ENCODE measurements at regions not wholly inside any gene's neighbourhood (a gene's known extent, or its start where the extent isn't known, plus 50 kb on each side); places are given as distances from the start of the nearest gene placed in this dataset.
"Not testable (repeated sequence)": the region's sequence is repeated elsewhere in the genome, so short reads cannot be mapped to it uniquely, and the experiment has no call there.

DNA sequence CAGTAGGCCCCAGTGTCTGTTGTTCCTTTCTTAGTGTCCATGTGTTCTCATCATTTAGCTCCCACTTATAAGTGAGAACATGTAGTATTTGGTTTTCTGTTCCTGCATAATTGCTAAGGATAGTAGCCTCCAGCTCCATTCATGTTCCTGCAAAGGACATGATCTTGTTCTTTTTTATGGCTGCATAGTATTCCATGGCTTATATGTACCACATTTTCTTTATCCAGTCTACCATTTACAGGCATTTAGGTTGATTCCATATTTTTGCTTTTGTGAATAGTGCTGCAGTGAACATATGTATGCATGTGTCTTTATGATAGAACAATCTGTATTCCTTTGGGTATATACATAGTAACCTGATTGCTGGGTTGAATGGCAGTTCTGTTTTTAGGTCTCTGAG is 134.4 kb upstream of the MON1B start:
- ATAC-seq (replicated peaks in 6 of 8); in situ Hi-C loops (cut with MboI; ENCODE audit: low pct_unique_long_range_greater_than_20kb in 2 of 9, low sequenced_read_pairs in 9 of 9, unreplicated experiment in 9 of 9); H3K4me1 ChIP-seq (replicated peaks in 1 of 2); H3K4me3 ChIP-seq; H3K27ac ChIP-seq: not testable (repeated sequence)

DNA sequence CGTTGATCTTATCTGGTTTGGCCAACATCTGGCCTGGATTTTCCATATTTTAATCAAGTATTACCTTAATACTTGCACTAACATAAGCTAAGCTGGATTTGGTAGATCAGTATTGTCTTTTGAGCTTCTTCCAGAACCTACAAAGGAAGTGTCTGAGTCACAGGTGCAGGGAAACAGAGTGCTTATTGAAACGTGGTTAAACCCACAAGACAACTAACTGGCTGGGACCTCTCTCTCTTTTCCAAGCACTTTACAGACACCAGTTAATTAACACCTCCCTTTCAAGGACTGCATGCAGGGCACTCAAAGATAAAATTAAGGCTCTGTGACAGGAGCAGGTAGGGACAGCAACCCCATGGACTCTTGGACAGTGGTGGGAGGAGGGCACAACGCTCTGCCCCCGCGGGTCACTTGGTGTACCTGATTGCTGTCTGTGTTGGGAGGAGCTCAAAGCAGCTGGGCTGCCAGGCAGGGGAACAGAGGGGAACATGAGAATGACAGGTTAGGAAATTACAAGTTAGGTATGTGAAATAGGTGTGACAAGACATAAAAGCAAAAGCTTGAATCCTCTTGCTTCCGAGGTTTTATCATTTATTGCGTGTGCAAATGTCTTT is 133.7 kb upstream of the MON1B start:
- in situ Hi-C loops (cut with MboI; ENCODE audit: low pct_unique_long_range_greater_than_20kb in 2 of 9, low sequenced_read_pairs in 9 of 9, unreplicated experiment in 9 of 9), result no loop called here
- WGBS, 10 experiments, result 0 to 100% (median 82%) methylated on average over 1 to 6 of the region's 7 CpGs; no CpG with 5 or more reads in 2 of the 10 experiments

DNA sequence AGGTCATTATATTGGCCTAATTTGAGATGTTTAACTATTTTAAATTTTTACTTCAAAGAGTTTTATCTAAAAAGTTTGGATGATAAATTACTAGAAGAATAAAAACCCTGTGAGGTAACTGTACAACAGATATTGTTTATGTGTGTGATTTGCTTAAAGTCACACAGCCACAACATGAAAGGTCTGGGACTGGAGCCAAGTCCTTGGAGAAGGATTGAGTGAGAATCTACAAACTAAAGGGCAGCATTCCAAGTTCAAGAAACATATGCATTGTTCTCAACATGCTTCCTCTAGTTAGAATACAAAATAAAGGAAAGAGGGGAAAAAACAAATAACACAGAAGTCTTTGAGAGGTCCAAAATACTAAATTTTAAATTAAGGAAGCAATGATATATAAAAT is 131.5 kb upstream of the MON1B start:
- in situ Hi-C loops (cut with MboI; ENCODE audit: low pct_unique_long_range_greater_than_20kb in 2 of 9, low sequenced_read_pairs in 9 of 9, unreplicated experiment in 9 of 9), result no loop called here
- peak in 1 of 8 experiments; percentile 24 for ATAC-seq (replicated peaks in 6 of 8)
- H3K4me1 ChIP-seq (replicated peaks in 1 of 2), result peaks cover 18 to 25% of the 10 kb centered on the region in 2 donors
- no peak overlapping the region for H3K27ac ChIP-seq
- H3K4me3 ChIP-seq, result no peak overlapping the region

More for the DNA sequence above, 133.7 kb upstream of the MON1B start:
- no peak for ATAC-seq (replicated peaks in 6 of 8)
- no peak overlapping the region for H3K27ac ChIP-seq
- peaks cover 2 to 5% of the 10 kb centered on the region in 2 donors for H3K4me1 ChIP-seq (replicated peaks in 1 of 2)
- H3K4me3 ChIP-seq, result no peak overlapping the region

DNA sequence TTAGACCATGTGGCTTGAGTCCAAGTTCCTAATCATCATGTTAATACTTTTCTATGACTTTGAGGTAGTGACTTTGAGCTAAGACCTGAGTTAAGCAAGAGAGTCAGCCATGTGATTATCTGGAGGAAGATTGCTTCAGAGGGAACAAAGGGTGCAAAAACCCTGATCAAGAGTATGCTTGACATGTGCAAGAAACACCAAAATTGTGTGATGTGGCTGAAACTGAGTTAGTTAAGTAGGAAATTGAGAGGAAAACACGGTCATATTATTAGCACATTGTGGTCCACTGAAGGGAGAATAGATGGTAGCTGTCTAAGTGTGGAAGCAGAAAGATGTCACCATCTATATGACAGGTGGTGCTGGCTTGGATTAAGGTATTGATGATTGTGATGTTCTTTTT is 130.4 kb upstream of the MON1B start:
- H3K4me3 ChIP-seq, result no peak overlapping the region
- H3K27ac ChIP-seq, result no peak overlapping the region
- in situ Hi-C loops (cut with MboI; ENCODE audit: low pct_unique_long_range_greater_than_20kb in 2 of 9, low sequenced_read_pairs in 9 of 9, unreplicated experiment in 9 of 9), result no loop called here
- H3K4me1 ChIP-seq (replicated peaks in 1 of 2), result peaks cover 19 to 25% of the 10 kb centered on the region in 2 donors
- 0 to 100% (median 85%) methylated on average over 1 of the region's 1 CpG; no CpG with 5 or more reads in 4 of the 10 experiments for WGBS, 10 experiments
- no peak for ATAC-seq (replicated peaks in 6 of 8)

DNA sequence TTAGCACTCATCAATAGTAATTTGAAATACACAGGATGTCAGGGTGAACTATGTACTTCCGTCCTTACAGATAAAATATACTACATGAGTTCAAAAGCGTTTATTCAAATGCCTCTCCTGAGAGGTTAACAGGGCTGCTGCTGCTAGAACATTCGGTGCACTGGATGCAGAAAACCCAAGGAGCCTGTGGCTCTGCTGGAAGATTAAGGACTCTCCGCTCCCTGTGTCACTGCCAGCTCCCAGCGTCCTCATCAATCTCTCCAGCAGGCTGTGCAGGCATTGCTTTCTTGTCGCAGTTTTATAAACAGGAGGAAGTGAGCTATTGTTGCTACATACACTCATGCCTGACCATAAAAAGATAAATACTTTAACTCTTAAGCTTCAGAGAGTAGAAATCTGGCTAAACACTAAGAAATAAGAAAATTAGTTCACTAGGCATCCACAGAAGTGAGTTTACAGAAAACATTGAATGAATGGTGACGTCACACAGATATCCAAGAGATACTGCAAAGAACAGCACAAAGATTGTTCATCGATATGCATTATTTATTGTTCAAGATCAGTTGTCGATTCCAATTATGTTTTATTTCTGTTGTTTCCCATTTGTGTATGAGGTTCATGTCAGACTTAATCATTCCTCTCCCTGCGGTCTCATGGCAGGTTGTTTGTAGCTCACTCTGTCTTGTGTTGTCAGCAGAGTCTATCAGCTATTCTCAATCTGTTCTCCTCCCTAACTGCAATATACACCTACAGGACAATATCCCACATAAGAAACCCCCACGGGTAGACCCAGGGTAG is 127.9 kb upstream of the MON1B start:
- in situ Hi-C loops (cut with MboI; ENCODE audit: low pct_unique_long_range_greater_than_20kb in 2 of 9, low sequenced_read_pairs in 9 of 9, unreplicated experiment in 9 of 9), result no loop called here
- ATAC-seq (replicated peaks in 6 of 8), result peak in 5 of 8 experiments; percentile 92 to 96 (median 95)
- peaks cover 19 to 25% of the 10 kb centered on the region in 2 donors for H3K4me1 ChIP-seq (replicated peaks in 1 of 2)
- H3K27ac ChIP-seq, result peak overlapping the region; percentile 30 to 38
- 4 to 83% (median 42%) methylated on average over 1 to 9 of the region's 11 CpGs for WGBS, 10 experiments
- H3K4me3 ChIP-seq, result no peak overlapping the region

DNA sequence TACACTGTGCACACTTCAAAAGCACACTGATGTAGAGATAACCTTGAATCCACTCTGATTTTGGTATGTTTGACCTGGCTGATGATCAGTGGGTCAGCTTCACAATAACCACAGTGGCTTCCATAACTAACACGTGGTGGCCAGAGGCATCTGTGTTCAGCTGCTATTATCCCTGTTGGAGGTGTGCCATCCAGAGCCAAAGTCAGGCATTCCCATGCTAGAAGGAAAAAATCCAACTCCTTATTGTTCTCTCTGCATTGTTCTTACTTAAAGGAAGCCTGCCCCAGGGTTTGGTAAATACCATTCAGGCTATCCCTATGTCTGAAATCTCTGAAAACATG is 127.3 kb upstream of the MON1B start:
- no peak overlapping the region for H3K4me3 ChIP-seq
- peaks cover 19 to 25% of the 10 kb centered on the region in 2 donors for H3K4me1 ChIP-seq (replicated peaks in 1 of 2)
- 0 to 43% methylated on average over 1 of the region's 1 CpG; no CpG with 5 or more reads in 8 of the 10 experiments for WGBS, 10 experiments
- peak overlapping the region; percentile 1 to 30 for H3K27ac ChIP-seq
- in situ Hi-C loops (cut with MboI; ENCODE audit: low pct_unique_long_range_greater_than_20kb in 2 of 9, low sequenced_read_pairs in 9 of 9, unreplicated experiment in 9 of 9), result no loop called here
- peak in 4 of 8 experiments; percentile 10 to 42 (median 20) for ATAC-seq (replicated peaks in 6 of 8)

DNA sequence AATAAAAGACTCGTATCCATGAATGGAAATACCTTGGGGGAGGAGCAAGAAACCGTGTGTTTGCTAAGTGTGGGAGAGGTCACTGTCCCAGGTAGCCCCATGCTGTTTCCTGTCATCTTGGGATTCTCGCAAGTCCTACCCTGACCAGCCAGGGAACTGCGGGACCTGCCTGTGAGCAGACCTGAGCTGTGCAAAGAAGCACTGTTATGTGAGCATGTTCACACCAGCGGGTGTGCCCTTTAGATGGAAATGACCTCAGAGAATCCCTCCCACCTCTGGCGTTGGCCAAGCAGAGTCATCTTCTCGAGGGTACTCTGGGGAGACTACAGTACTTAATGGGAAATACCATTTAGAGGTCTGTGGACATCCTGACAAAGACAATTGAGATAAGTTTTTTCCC is 127.0 kb upstream of the MON1B start:
- peaks cover 19 to 25% of the 10 kb centered on the region in 2 donors for H3K4me1 ChIP-seq (replicated peaks in 1 of 2)
- H3K27ac ChIP-seq, result peak overlapping the region; percentile 1 to 30
- no peak overlapping the region for H3K4me3 ChIP-seq
- in situ Hi-C loops (cut with MboI; ENCODE audit: low pct_unique_long_range_greater_than_20kb in 2 of 9, low sequenced_read_pairs in 9 of 9, unreplicated experiment in 9 of 9), result no loop called here
- no peak for ATAC-seq (replicated peaks in 6 of 8)
- 5 to 88% (median 61%) methylated on average over 1 to 5 of the region's 7 CpGs; no CpG with 5 or more reads in 3 of the 10 experiments for WGBS, 10 experiments

DNA sequence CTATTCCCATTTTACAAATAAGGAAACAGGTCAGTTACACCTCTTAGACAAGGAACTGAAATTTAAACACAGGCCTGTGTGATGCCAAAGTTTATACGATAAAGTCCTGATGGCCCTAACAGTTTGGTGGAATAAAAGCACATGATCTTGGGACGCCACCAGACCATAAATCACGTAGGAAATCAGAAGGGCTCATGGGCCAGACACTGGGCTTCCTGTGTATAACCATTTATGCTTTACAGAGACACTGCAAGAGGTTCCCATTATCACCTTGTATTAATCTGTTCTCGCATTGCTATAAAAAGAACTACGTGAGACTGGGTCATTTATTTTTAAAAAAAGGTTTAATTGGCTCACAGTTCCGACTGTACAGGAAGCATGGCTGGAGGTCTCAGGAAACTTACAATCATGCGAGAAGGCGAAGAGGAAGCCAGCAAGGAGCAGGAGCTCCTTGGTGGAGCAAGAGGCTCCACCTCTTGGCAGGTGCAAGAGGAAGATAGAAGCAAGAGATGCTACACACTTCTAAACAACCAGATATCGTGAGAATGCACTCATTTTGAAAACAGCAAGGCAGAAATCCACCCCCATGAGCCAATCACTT is 124.0 kb upstream of the MON1B start:
- in situ Hi-C loops (cut with MboI; ENCODE audit: low pct_unique_long_range_greater_than_20kb in 2 of 9, low sequenced_read_pairs in 9 of 9, unreplicated experiment in 9 of 9), result no loop called here

DNA sequence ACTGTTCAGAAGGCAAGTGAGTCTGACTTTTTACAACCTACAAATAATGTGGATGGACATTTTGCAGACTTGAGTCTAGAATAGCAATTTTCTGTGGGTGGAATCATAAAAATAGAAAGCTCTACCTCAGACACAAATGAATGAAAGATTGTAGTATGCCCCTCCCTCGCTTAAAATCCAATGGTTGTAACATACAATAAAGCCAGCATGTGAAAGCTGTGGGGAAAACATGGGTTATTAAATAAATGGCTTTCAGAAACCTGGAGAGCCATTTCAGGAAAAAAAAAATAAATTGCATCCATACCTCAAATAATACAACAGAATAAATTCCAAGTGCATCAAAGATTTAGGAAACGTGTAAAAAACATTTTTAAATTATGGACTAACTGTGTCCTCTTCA is 123.1 kb upstream of the MON1B start:
- Histone ChIP-seq H3K4me3 (no peak overlapping the region), H3K4me1 (replicated peaks in 1 of 2) (peaks cover 11 to 14% of the 10 kb centered on the region in 2 donors), H3K27ac (no peak overlapping the region)
- no peak for ATAC-seq (replicated peaks in 6 of 8)
- in situ Hi-C loops (cut with MboI; ENCODE audit: low pct_unique_long_range_greater_than_20kb in 2 of 9, low sequenced_read_pairs in 9 of 9, unreplicated experiment in 9 of 9), result no loop called here
- 0 to 89% (median 59%) methylated on average over 1 to 2 of the region's 2 CpGs for WGBS, 10 experiments

More for the DNA sequence above, 124.0 kb upstream of the MON1B start:
- no peak for ATAC-seq (replicated peaks in 6 of 8)
- H3K27ac ChIP-seq, result no peak overlapping the region
- H3K4me1 ChIP-seq (replicated peaks in 1 of 2), result peaks cover 19 to 23% of the 10 kb centered on the region in 2 donors
- no peak overlapping the region for H3K4me3 ChIP-seq
- 6 to 93% (median 88%) methylated on average over 3 to 9 of the region's 9 CpGs; no CpG with 5 or more reads in 2 of the 10 experiments for WGBS, 10 experiments

DNA sequence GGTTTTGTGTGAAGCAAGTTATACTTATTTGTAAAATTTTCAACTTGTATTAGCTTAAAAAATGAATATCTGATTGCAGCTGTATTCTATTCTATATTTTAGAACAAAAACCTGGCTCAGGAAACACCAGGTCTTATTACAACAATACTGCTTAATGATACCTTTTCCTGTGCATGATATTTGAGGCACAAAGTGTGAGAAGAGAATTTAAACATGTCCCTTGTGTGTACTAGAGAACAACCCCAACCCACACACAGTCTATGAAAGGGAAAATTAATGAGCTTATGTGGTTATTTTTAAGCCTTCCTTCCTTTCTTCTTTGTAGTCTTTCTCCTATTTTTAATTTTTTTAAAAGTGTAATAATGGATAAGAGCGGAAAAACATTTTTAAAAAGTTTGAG is 122.6 kb upstream of the MON1B start:
- H3K4me1 ChIP-seq (replicated peaks in 1 of 2), result peaks cover 9 to 11% of the 10 kb centered on the region in 2 donors
- in situ Hi-C loops (cut with MboI; ENCODE audit: low pct_unique_long_range_greater_than_20kb in 2 of 9, low sequenced_read_pairs in 9 of 9, unreplicated experiment in 9 of 9), result no loop called here
- no peak overlapping the region for H3K27ac ChIP-seq
- H3K4me3 ChIP-seq, result no peak overlapping the region
- 0 to 100% (median 80%) methylated on average over 1 of the region's 1 CpG; no CpG with 5 or more reads in 1 of the 10 experiments for WGBS, 10 experiments
- ATAC-seq (replicated peaks in 6 of 8), result no peak

DNA sequence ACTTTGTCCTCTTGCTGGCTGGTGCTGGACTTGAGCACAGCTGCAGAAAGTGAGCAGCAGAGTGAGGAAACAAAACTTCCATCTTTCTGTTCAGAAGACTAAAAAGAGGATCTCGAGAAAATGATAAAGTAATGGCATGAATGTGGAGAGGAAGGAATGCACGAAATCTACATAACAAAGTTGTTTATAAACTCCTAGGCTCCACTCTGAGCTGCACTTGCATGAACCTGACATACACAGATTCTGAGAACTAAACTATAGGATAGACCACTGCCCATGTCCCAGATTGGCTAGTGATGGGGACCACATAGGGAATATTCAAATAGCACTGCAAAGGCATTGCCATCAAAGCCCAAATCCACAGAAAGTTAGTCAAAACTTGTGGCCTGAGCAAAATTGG is 121.1 kb upstream of the MON1B start:
- in situ Hi-C loops (cut with MboI; ENCODE audit: low pct_unique_long_range_greater_than_20kb in 2 of 9, low sequenced_read_pairs in 9 of 9, unreplicated experiment in 9 of 9), result no loop called here
- no peak overlapping the region for H3K27ac ChIP-seq
- WGBS, 10 experiments, result 0 to 51% (median 21%) methylated on average over 1 to 2 of the region's 2 CpGs; no CpG with 5 or more reads in 2 of the 10 experiments

DNA sequence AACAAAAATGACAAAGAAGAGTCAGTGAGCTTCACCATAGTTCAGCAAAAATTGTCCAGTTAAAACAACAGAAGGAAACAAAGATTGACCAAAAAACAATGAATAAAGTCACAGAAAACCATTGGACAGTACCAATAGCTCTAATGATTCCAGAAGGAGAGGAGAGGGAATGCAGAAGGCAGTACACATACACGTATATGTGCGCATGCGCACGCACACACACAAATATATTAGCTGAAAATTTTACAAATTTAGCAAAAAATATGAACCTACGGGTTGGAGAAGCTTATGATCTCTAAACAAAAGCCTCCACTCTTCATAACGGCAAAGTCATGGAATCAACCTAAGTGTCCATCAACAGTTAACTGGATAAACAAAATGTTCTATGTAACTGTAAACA is 120.3 kb upstream of the MON1B start:
- 21 to 97% (median 84%) methylated on average over 2 to 6 of the region's 6 CpGs; no CpG with 5 or more reads in 1 of the 10 experiments for WGBS, 10 experiments
- in situ Hi-C loops (cut with MboI; ENCODE audit: low pct_unique_long_range_greater_than_20kb in 2 of 9, low sequenced_read_pairs in 9 of 9, unreplicated experiment in 9 of 9), result no loop called here
- no peak for ATAC-seq (replicated peaks in 6 of 8)
- no peaks in the 10 kb centered on the region for H3K4me1 ChIP-seq (replicated peaks in 1 of 2)
- H3K4me3 ChIP-seq, result no peak overlapping the region
- H3K27ac ChIP-seq, result no peak overlapping the region

More for the DNA sequence above, 121.1 kb upstream of the MON1B start:
- H3K4me3 ChIP-seq, result no peak overlapping the region
- no peak for ATAC-seq (replicated peaks in 6 of 8)
- no peaks in the 10 kb centered on the region for H3K4me1 ChIP-seq (replicated peaks in 1 of 2)

DNA sequence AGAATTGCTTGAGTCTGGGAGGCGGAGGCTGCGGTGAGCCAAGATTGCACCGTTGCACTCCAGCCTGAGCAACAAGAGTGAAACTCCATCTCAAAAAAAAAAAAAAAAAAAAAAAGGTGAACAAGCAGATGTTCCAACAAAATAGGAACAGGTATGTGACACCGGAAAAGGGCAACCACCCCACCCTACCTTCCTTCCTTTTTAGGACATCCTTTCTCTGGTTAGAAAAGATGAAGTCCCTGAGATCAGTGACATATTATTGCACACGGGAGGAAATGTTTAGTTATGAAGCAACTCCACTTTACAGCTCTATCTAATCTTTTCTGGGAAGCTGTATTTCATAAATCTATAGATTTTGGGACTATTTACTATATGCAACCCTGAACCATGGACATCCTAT is 114.2 kb upstream of the MON1B start:
- Histone ChIP-seq H3K4me1 (replicated peaks in 1 of 2) (no peaks in the 10 kb centered on the region), H3K27ac (no peak overlapping the region), H3K4me3 (no peak overlapping the region)
- 0 to 100% (median 73%) methylated on average over 1 to 4 of the region's 5 CpGs; no CpG with 5 or more reads in 2 of the 10 experiments for WGBS, 10 experiments
- ATAC-seq (replicated peaks in 6 of 8), result no peak
- in situ Hi-C loops (cut with MboI; ENCODE audit: low pct_unique_long_range_greater_than_20kb in 2 of 9, low sequenced_read_pairs in 9 of 9, unreplicated experiment in 9 of 9), result no loop called here

All from motor neuron (in vitro differentiated cells).